NCI-H1048 (cell line): ENCODE measurements at regions not wholly inside any gene's neighbourhood (a gene's known extent, or its start where the extent isn't known, plus 50 kb on each side); places are given as distances from the start of the nearest gene placed in this dataset.
"Not testable (repeated sequence)": the region's sequence is repeated elsewhere in the genome, so short reads cannot be mapped to it uniquely, and the experiment has no call there.

Experiments used
- DNase-seq: peaks from one replicate; lab custom pipeline; 2025; lab: John Stamatoyannopoulos, UW

GRCh38 chr14:26655128-26655527 lies 57.3 kb upstream of the NOVA1 start:
- no peak for DNase-seq

- DNase-seq, result no peak
Observed at GRCh38 chr14:26663506-26663905, 65.7 kb upstream of the NOVA1 start.

DNA sequence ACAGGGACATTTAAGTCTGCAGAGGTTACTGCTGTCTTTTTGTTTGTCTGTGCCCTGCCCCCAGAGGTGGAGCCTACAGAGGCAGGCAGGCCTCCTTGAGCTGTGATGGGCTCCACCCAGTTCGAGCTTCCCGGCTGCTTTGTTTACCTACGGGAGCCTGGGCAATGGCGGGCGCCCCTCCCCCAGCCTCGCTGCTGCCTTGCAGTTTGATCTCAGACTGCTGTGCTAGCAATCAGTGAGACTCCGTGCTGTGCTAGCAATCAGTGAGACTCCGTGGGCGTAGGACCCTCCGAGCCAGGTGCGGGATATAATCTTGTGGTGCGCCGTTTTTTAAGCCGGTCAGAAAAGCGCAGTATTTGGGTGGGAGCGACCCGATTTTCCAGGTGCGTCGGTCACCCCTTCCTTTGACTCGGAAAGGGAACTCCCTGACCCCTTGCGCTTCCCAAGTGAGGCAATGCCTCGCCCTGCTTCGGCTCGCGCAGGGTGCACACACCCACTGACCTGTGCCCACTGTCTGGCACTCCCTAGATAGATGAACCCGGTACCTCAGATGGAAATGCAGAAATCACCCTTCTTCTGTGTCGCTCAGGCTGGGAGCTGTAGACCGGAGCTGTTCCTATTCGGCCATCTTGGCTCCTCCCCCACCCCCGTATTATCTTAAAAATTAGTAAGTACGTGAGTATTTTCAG lies 81.0 kb upstream of the NOVA1 start:
- DNase-seq, result not testable (repeated sequence)

DNA sequence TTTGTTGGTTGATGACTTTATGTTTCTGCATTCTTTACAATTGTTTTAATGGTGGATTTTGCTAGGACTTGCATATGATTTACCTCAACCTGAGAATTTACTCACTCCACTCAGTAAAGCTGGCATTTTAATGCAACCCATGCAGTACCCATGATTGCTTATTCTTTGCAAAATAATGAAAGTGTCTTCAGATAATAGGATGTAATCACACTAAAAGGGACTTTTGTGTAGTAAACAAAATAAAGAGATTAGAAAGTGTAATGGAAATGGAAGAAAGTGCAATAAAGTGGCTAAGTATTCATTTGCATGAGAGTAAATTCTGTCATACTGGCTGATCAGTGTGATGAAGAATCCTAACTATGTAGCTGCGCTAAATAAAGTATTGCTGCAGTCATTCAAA lies 87.6 kb upstream of the NOVA1 start:
- DNase-seq, result no peak

DNA sequence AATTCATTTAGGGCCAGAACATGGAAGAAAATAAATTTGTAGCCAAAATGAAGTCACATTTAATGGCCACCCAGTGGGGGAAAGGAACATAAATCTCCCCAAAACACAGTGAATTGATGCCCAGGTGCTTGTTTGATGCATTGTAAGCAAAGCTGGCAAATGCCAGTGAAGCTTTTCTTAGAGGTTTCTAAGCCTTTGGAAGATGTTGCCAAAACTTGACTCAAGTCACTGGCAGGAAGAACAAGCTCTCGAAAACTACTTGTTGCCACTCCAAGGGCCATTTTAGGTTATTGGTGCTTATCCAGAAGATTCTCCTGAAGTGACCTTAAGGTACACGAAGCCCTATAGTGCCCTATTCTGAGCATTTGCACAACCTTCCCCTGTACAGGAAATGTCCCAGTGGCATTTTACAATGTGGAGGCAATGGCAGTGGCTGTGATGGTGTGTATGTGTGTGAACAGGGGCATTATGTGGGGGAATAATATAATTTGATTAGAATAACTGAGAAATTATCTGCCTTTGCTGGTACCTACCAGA lies 89.5 kb upstream of the NOVA1 start:
- DNase-seq, result no peak

DNA sequence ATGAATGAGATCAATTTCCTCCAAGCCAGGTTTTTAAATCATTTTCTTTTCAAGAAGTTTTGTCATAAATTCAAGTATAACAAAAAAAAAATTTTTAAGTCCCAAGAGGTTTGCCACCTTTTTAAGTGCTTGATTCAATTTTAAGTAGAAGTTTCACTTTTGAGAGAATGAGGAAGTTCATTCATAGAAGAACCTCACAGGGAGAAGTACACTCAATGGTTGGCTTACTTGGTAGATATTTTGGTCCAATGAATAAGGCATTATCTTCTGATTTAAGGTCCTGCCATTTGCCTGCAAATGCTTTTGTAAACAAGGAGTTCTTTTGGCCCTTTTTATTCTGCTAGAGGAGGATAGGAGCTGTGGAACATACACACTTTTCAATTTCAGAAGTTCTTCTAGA lies 96.7 kb upstream of the NOVA1 start:
- no peak for DNase-seq

DNA sequence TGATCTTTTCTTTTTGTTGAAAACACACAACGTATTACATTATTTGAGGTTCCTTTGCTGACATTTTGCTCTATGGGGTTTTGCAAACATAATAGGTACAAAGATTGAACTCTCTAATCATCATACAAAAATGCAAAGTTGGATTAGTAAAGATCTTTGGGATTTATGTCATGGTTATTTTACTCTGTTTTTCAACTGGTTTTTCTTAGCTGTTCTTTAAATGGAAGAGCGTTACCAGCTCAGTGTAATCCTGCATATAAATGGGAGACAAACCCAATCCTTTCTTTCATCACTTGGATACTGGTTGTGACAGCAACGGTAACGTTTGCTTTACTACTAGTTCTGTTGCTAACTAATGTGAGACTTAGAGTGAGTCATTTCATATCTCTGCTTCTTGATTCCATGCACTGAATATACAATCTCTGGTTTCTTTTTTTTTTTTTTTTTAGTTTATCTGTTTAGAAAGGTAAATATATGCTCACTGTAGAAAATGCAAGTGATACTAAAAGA lies 104.9 kb upstream of the NOVA1 start:
- DNase-seq, result no peak

DNA sequence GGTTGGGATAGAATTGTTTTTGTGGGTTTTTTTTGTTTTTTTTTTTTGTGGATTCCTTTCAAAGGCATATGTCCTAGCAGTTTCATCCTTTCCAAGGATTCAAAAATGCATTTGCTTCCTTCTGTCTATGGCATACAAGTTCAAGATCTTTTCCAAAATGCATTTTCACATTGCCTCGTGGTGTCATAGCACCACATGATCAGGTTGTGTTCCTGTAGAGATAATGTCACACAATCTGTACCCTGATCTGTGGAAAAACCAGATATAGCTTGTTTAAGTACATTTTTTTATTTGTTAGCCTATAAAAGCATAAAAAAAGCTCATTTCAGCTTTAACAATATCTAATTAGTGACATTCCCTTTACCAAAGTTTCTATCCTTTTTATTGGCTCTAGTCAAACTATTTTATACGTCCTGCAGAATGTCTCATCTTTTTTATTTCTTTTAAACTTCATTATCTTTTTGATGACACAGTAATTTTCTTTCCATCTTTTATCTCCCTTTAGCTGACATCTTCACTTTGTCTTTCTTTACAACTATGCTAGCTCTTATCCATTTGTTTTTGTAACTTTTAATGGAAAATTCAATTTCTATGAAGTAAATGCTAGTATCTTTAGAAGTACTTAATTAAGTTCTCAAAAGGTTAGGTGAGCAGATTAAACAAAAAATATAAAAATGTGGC lies 106.0 kb upstream of the NOVA1 start:
- no peak for DNase-seq

DNA sequence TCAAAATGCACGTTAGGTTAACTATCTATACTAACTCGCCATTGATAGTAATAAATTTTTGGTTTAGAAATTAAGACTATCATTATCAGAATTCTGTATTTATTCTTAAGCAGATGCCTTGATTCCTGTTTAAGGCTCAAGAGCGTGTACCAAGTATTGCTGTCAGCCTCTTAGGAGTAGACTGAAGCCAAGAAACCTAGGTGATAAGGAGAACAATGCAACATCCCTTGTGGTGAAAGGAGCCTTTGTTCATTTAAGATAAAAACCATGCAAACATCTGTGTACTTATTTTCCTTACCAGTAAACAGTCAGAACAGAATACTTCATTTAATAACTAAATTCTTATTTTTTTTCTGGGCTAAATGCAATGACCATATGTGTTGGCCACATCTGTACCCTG lies 109.4 kb upstream of the NOVA1 start:
- no peak for DNase-seq

DNA sequence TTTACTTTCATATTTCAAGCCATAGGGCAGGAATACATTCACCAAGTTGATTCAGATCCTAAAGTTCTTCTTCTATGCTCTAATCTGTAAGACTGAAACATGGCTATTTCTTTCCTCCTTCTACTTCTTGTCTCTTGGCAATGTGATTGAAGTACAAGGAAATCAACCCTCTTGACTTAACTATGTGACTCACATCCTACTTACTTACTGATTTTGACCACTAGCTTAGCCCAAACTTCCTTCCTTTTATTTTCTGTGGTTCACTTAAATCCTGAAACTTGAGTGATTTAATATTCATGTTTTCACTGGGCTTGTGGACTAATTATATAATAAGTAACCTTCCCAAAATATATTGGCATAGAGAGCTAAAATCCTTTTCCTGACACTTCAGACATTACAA lies 111.2 kb upstream of the NOVA1 start:
- DNase-seq, result no peak

DNA sequence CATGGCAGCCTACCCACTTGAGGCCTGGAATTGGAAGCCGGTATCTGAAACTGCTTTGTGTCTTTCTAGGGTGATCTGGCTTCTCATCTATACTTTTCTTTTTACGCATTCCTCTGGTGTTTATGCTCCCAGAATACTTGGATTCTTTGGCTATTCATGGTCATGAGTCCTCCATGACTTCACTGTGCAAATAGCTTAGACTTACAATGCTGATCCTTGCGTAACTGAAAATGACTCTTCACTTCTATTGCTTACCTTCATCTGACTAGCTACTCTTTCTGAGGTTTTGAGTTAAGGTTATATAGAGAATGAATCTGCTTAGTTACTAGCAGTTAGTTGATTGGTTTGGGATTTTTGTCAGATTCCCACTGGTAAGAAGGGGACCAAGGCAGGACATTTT lies 121.7 kb upstream of the NOVA1 start:
- DNase-seq, result no peak

DNA sequence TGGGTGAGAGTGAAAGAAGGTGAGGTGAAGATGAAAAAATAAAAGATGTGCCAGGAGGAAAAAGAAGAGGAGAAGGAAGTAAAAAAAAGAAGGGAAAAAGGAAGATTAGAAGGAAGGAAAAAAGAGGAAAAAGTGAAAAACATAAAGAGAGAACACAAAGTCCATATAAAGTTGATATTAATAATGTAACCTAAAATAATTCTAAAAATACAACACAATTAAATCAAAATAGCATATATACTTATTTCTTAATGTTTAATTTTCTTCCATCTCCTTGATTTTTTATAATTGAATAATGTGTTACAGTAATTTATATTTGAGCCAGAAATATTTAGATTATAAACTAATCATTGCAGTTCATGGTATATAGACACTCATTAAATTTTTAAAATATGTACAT lies 124.4 kb upstream of the NOVA1 start:
- no peak for DNase-seq

GRCh38 chr14:26729851-26730250 lies 132.0 kb upstream of the NOVA1 start:
- DNase-seq, result no peak

GRCh38 chr14:26730929-26731618 lies 133.2 kb upstream of the NOVA1 start:
- DNase-seq, result no peak

DNA sequence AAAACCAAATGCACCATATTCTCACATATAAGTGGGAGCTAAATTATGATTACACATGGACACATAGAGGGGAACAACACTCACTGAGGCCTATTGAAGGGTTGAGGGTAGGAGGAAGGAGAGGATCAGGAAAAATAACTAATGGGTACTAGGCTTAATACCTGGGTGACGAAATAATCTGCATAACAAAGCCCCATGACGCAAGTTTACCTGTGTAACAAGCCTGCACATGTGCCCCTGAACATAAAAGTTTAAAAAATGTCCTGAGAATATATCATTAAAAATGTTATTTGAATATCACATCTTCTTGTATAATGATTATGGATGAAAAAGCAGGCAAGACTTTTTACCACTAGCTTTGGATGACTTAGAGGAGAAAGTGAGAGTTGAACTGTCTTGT lies 138.0 kb upstream of the NOVA1 start:
- no peak for DNase-seq

- DNase-seq, result no peak
Observed at GRCh38 chr14:26738571-26738970, 140.7 kb upstream of the NOVA1 start.

GRCh38 chr14:26741711-26742212 lies 143.9 kb upstream of the NOVA1 start:
- DNase-seq, result no peak

- no peak for DNase-seq
Observed at GRCh38 chr14:26743284-26743683, 145.5 kb upstream of the NOVA1 start.

- DNase-seq, result no peak
Observed at GRCh38 chr14:26744903-26745302, 147.1 kb upstream of the NOVA1 start.

- DNase-seq, result no peak
Observed at GRCh38 chr14:26761532-26761931, 163.7 kb upstream of the NOVA1 start.

- DNase-seq, result no peak
Observed at GRCh38 chr14:26765301-26765700, 167.5 kb upstream of the NOVA1 start.

GRCh38 chr14:26765768-26766520 lies 168.1 kb upstream of the NOVA1 start:
- DNase-seq, result no peak
